IMR-90 (cell line): ENCODE measurements at regions not wholly inside any gene's neighbourhood (a gene's known extent, or its start where the extent isn't known, plus 50 kb on each side); places are given as distances from the start of the nearest gene placed in this dataset.

Source experiments
- ATAC-seq: fragments of 200-7000 bp; cut with Tn5 transposase; 2 replicates; pipeline ENCODE4 v1.9.1; 2020; ENCODE audit warnings: low read depth, mild to moderate bottlenecking, moderate library complexity
- BruUV-seq: library from RNA; stranded (reverse); fragments of 400-500 nt; replicated peaks from 2 replicates; lab custom pipeline; 2021; lab: Mats Ljungman, UMichigan
- CTCF ChIA-PET: fragments of 300-600 bp; formaldehyde crosslinking; extraction: SDS; loops from one replicate; lab custom pipeline; 2021; ENCODE audit warnings: antibody characterized with exemption; lab: Yijun Ruan, JAX
- POLR2A ChIA-PET: fragments of 300-600 bp; sonication (Branson Sonifier 250); formaldehyde crosslinking; loops from one replicate; lab custom pipeline; 2022; ENCODE audit warnings: antibody characterized with exemption; ENCODE audit not compliant: unreplicated experiment; lab: Charles Lee
- DNase-seq: peaks from one replicate; pipeline ENCODE4 v3.0.0; 2013
- H2AFZ ChIP-seq: replicated peaks from 2 replicates; pipeline ENCODE3; 2013; ENCODE audit warnings: low read length, mild to moderate bottlenecking; ENCODE audit not compliant: poor library complexity
- H2AK5ac ChIP-seq: 2 replicates; pipeline ENCODE4 v1.6.1; 2013; ENCODE audit warnings: low read depth, low read length, inconsistent platforms
- H2AK9ac ChIP-seq: replicated peaks from 2 replicates; pipeline ENCODE3; 2013; ENCODE audit warnings: mild to moderate bottlenecking, low read depth, low read length, moderate library complexity; ENCODE audit not compliant: poor library complexity
- H2BK120ac ChIP-seq: 2 replicates; pipeline ENCODE4 v1.6.1; 2013; ENCODE audit warnings: low read depth, low read length, inconsistent platforms
- H2BK15ac ChIP-seq: 3 replicates; pipeline ENCODE4 v1.6.1; 2013; ENCODE audit warnings: low read depth, low read length, inconsistent platforms
- H2BK20ac ChIP-seq: 2 replicates; pipeline ENCODE4 v1.6.1; 2013; ENCODE audit warnings: low read depth, mild to moderate bottlenecking, inconsistent platforms, low read length, moderate library complexity
- H2BK5ac ChIP-seq: 2 replicates; pipeline ENCODE4 v1.6.1; 2013; ENCODE audit warnings: mild to moderate bottlenecking, low read depth, low read length, inconsistent platforms; ENCODE audit not compliant: poor library complexity, severe bottlenecking
- H3K14ac ChIP-seq: replicated peaks from 2 replicates; pipeline ENCODE4 v1.6.1; 2013; ENCODE audit warnings: low read depth, low read length, inconsistent platforms
- H3K18ac ChIP-seq: 2 replicates; pipeline ENCODE4 v1.6.1; 2013; ENCODE audit warnings: low read depth, low read length, control low read depth
- H3K23ac ChIP-seq: 2 replicates; pipeline ENCODE4 v1.6.1; 2013; ENCODE audit warnings: low read depth, low read length, inconsistent platforms
- H3K27ac ChIP-seq: 2 replicates; pipeline ENCODE4 v1.5.1; 2013; ENCODE audit warnings: mild to moderate bottlenecking, control low read depth, low read length; ENCODE audit not compliant: insufficient read depth
- H3K27me3 ChIP-seq: 2 replicates; pipeline ENCODE4 v1.6.1; 2013; ENCODE audit warnings: low read length; ENCODE audit not compliant: control insufficient read depth, insufficient read depth
- H3K36me3 ChIP-seq: 2 replicates; pipeline ENCODE4 v1.6.1; 2013; ENCODE audit warnings: low read length, mixed read lengths; ENCODE audit not compliant: control insufficient read depth, insufficient read depth
- H3K4ac ChIP-seq: 2 replicates; pipeline ENCODE4 v1.6.1; 2013; ENCODE audit warnings: low read depth, low read length, inconsistent platforms
- H3K4me1 ChIP-seq: 2 replicates; pipeline ENCODE4 v1.6.1; 2013; ENCODE audit warnings: low read length, mixed read lengths; ENCODE audit not compliant: control insufficient read depth, insufficient read depth
- H3K4me2 ChIP-seq: 2 replicates; pipeline ENCODE4 v1.6.1; 2013; ENCODE audit warnings: low read depth, mild to moderate bottlenecking, control low read depth, low read length, moderate library complexity
- H3K4me3 ChIP-seq: 2 replicates; pipeline ENCODE4 v1.5.1; 2013; ENCODE audit warnings: low read depth, mild to moderate bottlenecking, control low read depth, low read length, moderate library complexity; ENCODE audit not compliant: insufficient read depth
- H3K56ac ChIP-seq: 2 replicates; pipeline ENCODE4 v1.6.1; 2013; ENCODE audit warnings: low read length, inconsistent platforms; ENCODE audit not compliant: insufficient read depth; ENCODE audit errors: extremely low read depth
- H3K79me1 ChIP-seq, 2 experiments: 2 replicates each; pipeline ENCODE4 v1.6.1; 2013; ENCODE audit warnings: low read length in 2 of 2, inconsistent platforms in 1 of 2, low read depth in 1 of 2
- H3K9ac ChIP-seq: 2 replicates; pipeline ENCODE4 v1.6.1; 2013; ENCODE audit warnings: low read depth, low read length, control low read depth
- H3K9me1 ChIP-seq: 2 replicates; pipeline ENCODE4 v1.6.1; 2013; ENCODE audit warnings: low read length, inconsistent platforms; ENCODE audit not compliant: insufficient read depth
- H3K9me3 ChIP-seq: 2 replicates; pipeline ENCODE4 v1.6.1; 2013; ENCODE audit warnings: low read length; ENCODE audit not compliant: control insufficient read depth, insufficient read depth
- H4K20me1 ChIP-seq: 2 replicates; pipeline ENCODE4 v1.6.1; 2013; ENCODE audit warnings: low read length, inconsistent platforms; ENCODE audit not compliant: insufficient read depth
- H4K5ac ChIP-seq: 2 replicates; pipeline ENCODE4 v1.6.1; 2013; ENCODE audit warnings: mild to moderate bottlenecking, low read depth, low read length, control low read depth
- H4K8ac ChIP-seq, 2 experiments: 2 replicates each; pipeline ENCODE4 v1.6.1; 2013; ENCODE audit warnings: low read depth in 2 of 2, low read length in 2 of 2, control low read depth in 1 of 2, inconsistent platforms in 1 of 2
- H4K91ac ChIP-seq: 2 replicates; pipeline ENCODE4 v1.6.1; 2013; ENCODE audit warnings: low read depth, low read length, inconsistent platforms; ENCODE audit not compliant: insufficient read depth
- BHLHE40 ChIP-seq: fragments of 150-350 bp; IDR thresholded peaks from 2 replicates; pipeline ENCODE4 v1.6.1; 2016; ENCODE audit warnings: mild to moderate bottlenecking, low read depth, low read length
- CEBPB ChIP-seq: IDR thresholded peaks from 2 replicates; pipeline ENCODE4 v1.6.1; 2012; ENCODE audit warnings: low read depth, low read length, improper control_type of control experiment
- CHD1 ChIP-seq: IDR thresholded peaks from 2 replicates; pipeline ENCODE4 v1.6.1; 2012; ENCODE audit warnings: low read depth, low read length, improper control_type of control experiment
- FOS ChIP-seq: fragments of 150-350 bp; IDR thresholded peaks from 2 replicates; pipeline ENCODE4 v1.6.1; 2016; ENCODE audit warnings: low read depth, low read length
- MAFK ChIP-seq: IDR thresholded peaks from 2 replicates; pipeline ENCODE4 v1.6.1; 2012; ENCODE audit warnings: low read depth, low read length, improper control_type of control experiment
- MAZ ChIP-seq: IDR thresholded peaks from 2 replicates; pipeline ENCODE4 v1.6.1; 2012; ENCODE audit warnings: low read depth, mild to moderate bottlenecking, low read length, improper control_type of control experiment, moderate library complexity, borderline replicate concordance
- MXI1 ChIP-seq: IDR thresholded peaks from 2 replicates; pipeline ENCODE4 v1.6.1; 2012; ENCODE audit warnings: low read depth, mild to moderate bottlenecking, low read length, moderate library complexity, borderline replicate concordance
- NFE2L2 ChIP-seq: fragments of 150-350 bp; IDR thresholded peaks from 2 replicates; pipeline ENCODE4 v1.6.1; 2016; ENCODE audit warnings: low read depth, mild to moderate bottlenecking, low read length
- POLR2A ChIP-seq: IDR thresholded peaks from 2 replicates; pipeline ENCODE4 v1.6.1; 2012; ENCODE audit warnings: mild to moderate bottlenecking, low read depth, low read length
- RAD21 ChIP-seq: IDR thresholded peaks from 2 replicates; pipeline ENCODE4 v1.6.1; 2012; ENCODE audit warnings: low read length, improper control_type of control experiment
- RCOR1 ChIP-seq: IDR thresholded peaks from 2 replicates; pipeline ENCODE4 v1.6.1; 2012; ENCODE audit warnings: mild to moderate bottlenecking, low read length, improper control_type of control experiment; ENCODE audit not compliant: insufficient replicate concordance
- RFX5 ChIP-seq: IDR thresholded peaks from 2 replicates; pipeline ENCODE4 v1.8.0; 2012; ENCODE audit warnings: low read depth, mild to moderate bottlenecking, low read length, moderate library complexity
- SMC3 ChIP-seq: fragments of 150-350 bp; IDR thresholded peaks from 2 replicates; pipeline ENCODE4 v1.6.1; 2016; ENCODE audit warnings: low read depth, mild to moderate bottlenecking, antibody characterized with exemption, low read length, moderate library complexity
- WGBS, 2 experiments: methylation state at CpG; one replicate each; pipeline versions ENCODE4 v1.1.5 to v1.1.7; 2013; ENCODE audit warnings: missing lambda C conversion rate in 2 of 2; ENCODE audit not compliant: insufficient read length in 1 of 2; ENCODE audit errors: extremely low coverage in 2 of 2; 5-methylcytosine and 5-hydroxymethylcytosine counted together
- dilution Hi-C: fragments of 300-500 bp; cut with HindIII; formaldehyde crosslinking; loops from one replicate; pipeline ENCODE4 v1.14.3; 2018; ENCODE audit warnings: low sequenced_read_pairs; ENCODE audit not compliant: unreplicated experiment
- in situ Hi-C: fragments of 300-500 bp; cut with MboI; formaldehyde crosslinking; loops from 3 replicates; pipeline ENCODE4 v1.14.3; 2019; ENCODE audit warnings: low sequenced_read_pairs, inconsistent platforms, mixed read lengths
- intact Hi-C: fragments of 100-400 bp; cut with micrococcal nuclease; formaldehyde crosslinking; loops from 2 replicates; pipeline ENCODE4 v1.10.0; 2022
- TF ChIP-seq, protein P1 (sequence below): conservative IDR thresholded peaks from 2 replicates; pipeline ENCODE4 v1.5.1; 2012; ENCODE audit warnings: mild to moderate bottlenecking, low read depth, low read length, improper control_type of control experiment
- TF ChIP-seq, protein P2 (sequence below): fragments of 150-350 bp; IDR thresholded peaks from 2 replicates; pipeline ENCODE4 v1.6.1; 2017; ENCODE audit warnings: mild to moderate bottlenecking, antibody characterized with exemption, low read length, low read depth
- TF ChIP-seq, protein P3 (sequence below): fragments of 150-350 bp; IDR thresholded peaks from 2 replicates; pipeline ENCODE4 v1.6.1; 2016; ENCODE audit warnings: low read depth, mild to moderate bottlenecking, low read length, moderate library complexity, borderline replicate concordance

GRCh38 chr2:184201246-184201645, 397.1 kb upstream of the ZNF804A start:
- Histone ChIP-seq H3K4ac (no peak overlapping the region), H2AK5ac (no peak overlapping the region), H2BK20ac (no peak overlapping the region), H3K4me1 (no peaks in the 10 kb centered on the region), H2BK15ac (no peak overlapping the region), H3K9me1 (no peaks in the 10 kb centered on the region), H3K4me3 (no peak overlapping the region), H3K23ac (no peak overlapping the region), H4K5ac (no peak overlapping the region), H3K18ac (no peak overlapping the region), H4K91ac (no peak overlapping the region), H2AK9ac (no peak overlapping the region), H4K8ac (no peak overlapping the region), H3K9me3 (no peaks in the 10 kb centered on the region; the same call in 1 of the 2 replicates), H3K27ac (no peak overlapping the region), H3K79me1 (no peaks in the 10 kb centered on the region), H2BK120ac (no peak overlapping the region), H3K27me3 (no peaks in the 10 kb centered on the region), H3K36me3 (no peaks in the 10 kb centered on the region), H2AFZ (no peak overlapping the region), H3K9ac (no peak overlapping the region), H3K4me2 (no peak overlapping the region), H4K20me1 (no peaks in the 10 kb centered on the region), H2BK5ac (no peak overlapping the region), H3K14ac (no peak overlapping the region), H3K56ac (no peak overlapping the region)
- ATAC-seq (no peak), DNase-seq (no peak)
- no CpG with 5 or more reads among the region's 2 CpGs for WGBS, 2 experiments
- POLR2A ChIA-PET = no interaction called here
- BruUV-seq = no TSS peak
- in situ Hi-C loops (no loop called here), intact Hi-C loops (no loop called here), dilution Hi-C loops (no loop called here)
- CTCF ChIA-PET = no interaction called here
- TF ChIP-seq MXI1 (no peak), POLR2A (no peak), CEBPB (no peak), CHD1 (no peak), MAFK (no peak), FOS (no peak), RAD21 (no peak), BHLHE40 (no peak), MAZ (no peak), SMC3 (no peak), RFX5 (no peak), RCOR1 (no peak), NFE2L2 (no peak)
- TF ChIP-seq, protein P1, sequence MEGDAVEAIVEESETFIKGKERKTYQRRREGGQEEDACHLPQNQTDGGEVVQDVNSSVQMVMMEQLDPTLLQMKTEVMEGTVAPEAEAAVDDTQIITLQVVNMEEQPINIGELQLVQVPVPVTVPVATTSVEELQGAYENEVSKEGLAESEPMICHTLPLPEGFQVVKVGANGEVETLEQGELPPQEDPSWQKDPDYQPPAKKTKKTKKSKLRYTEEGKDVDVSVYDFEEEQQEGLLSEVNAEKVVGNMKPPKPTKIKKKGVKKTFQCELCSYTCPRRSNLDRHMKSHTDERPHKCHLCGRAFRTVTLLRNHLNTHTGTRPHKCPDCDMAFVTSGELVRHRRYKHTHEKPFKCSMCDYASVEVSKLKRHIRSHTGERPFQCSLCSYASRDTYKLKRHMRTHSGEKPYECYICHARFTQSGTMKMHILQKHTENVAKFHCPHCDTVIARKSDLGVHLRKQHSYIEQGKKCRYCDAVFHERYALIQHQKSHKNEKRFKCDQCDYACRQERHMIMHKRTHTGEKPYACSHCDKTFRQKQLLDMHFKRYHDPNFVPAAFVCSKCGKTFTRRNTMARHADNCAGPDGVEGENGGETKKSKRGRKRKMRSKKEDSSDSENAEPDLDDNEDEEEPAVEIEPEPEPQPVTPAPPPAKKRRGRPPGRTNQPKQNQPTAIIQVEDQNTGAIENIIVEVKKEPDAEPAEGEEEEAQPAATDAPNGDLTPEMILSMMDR = no peak
- TF ChIP-seq, protein P2, sequence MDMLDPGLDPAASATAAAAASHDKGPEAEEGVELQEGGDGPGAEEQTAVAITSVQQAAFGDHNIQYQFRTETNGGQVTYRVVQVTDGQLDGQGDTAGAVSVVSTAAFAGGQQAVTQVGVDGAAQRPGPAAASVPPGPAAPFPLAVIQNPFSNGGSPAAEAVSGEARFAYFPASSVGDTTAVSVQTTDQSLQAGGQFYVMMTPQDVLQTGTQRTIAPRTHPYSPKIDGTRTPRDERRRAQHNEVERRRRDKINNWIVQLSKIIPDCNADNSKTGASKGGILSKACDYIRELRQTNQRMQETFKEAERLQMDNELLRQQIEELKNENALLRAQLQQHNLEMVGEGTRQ = no peak
- TF ChIP-seq, protein P3, sequence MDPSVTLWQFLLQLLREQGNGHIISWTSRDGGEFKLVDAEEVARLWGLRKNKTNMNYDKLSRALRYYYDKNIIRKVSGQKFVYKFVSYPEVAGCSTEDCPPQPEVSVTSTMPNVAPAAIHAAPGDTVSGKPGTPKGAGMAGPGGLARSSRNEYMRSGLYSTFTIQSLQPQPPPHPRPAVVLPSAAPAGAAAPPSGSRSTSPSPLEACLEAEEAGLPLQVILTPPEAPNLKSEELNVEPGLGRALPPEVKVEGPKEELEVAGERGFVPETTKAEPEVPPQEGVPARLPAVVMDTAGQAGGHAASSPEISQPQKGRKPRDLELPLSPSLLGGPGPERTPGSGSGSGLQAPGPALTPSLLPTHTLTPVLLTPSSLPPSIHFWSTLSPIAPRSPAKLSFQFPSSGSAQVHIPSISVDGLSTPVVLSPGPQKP = no peak
